ENCODE measurements at regions not wholly inside any gene's neighbourhood (a gene's known extent, or its start where the extent isn't known, plus 50 kb on each side); places are given as distances from the start of the nearest gene placed in this dataset.

DNA sequence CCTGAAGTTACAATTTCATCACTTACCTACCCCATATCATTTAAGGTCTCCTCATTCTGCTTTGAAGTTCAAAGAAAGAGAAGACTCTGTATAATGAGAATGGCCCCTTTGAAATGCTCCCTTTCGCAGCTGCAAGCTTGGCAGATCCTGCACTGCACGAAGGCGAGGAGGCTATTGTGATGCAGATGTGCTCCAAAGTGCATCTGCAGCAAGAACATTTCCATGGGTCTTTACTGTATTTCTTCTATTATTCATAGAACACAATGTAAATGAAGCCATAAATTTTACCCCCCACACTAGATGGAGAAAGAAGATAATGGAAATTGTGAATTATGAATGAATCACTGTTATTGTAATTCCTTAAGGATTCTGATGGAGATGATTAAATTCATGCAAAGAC, 178.7 kb downstream of the CHD9NB start:
- TF ChIP-seq, protein P1, sequence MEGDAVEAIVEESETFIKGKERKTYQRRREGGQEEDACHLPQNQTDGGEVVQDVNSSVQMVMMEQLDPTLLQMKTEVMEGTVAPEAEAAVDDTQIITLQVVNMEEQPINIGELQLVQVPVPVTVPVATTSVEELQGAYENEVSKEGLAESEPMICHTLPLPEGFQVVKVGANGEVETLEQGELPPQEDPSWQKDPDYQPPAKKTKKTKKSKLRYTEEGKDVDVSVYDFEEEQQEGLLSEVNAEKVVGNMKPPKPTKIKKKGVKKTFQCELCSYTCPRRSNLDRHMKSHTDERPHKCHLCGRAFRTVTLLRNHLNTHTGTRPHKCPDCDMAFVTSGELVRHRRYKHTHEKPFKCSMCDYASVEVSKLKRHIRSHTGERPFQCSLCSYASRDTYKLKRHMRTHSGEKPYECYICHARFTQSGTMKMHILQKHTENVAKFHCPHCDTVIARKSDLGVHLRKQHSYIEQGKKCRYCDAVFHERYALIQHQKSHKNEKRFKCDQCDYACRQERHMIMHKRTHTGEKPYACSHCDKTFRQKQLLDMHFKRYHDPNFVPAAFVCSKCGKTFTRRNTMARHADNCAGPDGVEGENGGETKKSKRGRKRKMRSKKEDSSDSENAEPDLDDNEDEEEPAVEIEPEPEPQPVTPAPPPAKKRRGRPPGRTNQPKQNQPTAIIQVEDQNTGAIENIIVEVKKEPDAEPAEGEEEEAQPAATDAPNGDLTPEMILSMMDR (IDR thresholded peaks at IDR 0.05; ENCODE audit: extremely low read depth, missing control alignments) = no peak
- DNase-seq (ENCODE audit: low spot score) = no peak

DNA sequence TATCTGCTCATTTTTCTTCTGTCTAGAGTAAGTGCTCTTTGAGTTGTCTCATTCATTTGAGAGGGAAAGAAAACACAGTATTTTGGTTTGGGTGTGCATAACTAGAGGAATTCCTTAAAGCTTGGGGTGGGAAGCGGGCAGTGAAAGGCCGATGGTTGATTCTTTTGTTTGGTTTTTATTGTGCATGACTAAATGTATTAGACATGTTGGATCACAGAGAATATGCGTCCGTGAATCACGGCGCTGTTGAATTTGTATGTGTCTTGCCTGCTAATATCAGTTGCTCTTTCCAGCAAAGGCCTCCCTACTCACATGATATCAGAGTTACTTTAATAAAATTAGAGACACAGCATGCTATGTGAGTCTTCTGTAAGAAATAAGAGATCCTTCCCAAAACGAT, 180.0 kb downstream of the CHD9NB start:
- DNase-seq (ENCODE audit: low spot score) = no peak
- TF ChIP-seq, protein P1 (IDR thresholded peaks at IDR 0.05; ENCODE audit: extremely low read depth, missing control alignments) = no peak

DNA sequence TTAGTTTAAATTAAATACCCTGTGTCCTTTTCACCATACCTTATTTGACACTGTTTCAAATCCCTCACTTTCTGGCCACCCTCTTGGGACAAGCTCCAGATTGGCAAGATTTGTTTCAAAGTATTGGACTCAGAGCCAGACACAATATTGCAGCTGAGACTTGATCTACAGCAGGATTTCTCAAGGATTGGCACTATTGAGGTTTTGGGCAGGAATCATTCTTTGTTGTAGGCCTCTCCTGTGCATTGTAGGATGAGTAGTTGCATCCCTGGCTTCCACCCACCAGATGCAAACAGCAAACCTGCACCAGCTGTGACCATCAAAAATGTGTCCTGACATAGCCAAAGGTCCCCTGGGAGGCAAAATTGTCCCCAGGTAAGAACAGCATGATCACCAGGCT, 181.2 kb downstream of the CHD9NB start:
- no peak for DNase-seq (ENCODE audit: low spot score)
- TF ChIP-seq, protein P1 (IDR thresholded peaks at IDR 0.05; ENCODE audit: extremely low read depth, missing control alignments) = no peak

DNA sequence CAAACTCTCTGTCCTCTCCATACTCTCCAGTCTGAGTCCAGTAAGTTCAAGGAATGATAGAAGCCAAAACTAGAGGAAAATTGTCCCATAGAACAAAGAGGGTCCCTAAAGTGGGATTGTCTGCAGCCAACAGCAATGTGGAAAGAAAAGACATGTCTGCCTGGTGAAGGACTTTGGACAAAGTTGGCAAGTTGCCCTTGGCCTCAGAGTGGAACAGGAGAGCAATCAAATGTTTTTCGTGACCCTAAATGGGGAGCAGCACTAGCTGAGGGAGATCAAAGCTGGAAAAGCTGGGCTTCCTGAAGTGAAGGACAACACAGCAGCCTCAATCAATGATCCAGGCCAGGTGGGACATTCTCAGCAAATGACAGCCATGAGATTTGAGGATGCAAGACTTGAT, 183.5 kb downstream of the CHD9NB start:
- no peak for DNase-seq (ENCODE audit: low spot score)
- TF ChIP-seq, protein P1 (IDR thresholded peaks at IDR 0.05; ENCODE audit: extremely low read depth, missing control alignments) = no peak

DNA sequence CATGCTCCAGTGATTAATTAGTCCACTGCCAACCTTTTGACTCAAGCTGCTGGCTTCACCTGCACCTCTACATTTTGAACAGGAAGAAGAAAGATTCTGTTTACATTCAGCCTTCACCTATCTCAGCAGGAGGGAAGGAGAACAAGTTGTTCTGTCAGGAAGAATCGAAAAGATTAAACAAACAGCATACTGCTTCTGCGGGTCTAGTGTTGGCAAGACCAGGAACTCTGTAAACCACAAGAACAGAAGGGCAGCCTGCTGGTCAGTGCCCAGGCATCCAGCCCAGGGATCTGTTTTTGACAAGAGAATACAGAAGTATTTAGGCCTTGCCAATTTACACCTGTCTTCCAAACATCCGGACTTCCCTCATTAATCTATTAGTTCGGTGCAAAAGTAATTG, 189.7 kb downstream of the CHD9NB start:
- TF ChIP-seq, protein P1 (IDR thresholded peaks at IDR 0.05; ENCODE audit: extremely low read depth, missing control alignments) = no peak
- DNase-seq (ENCODE audit: low spot score) = no peak

GRCh38 chr16:52861614-52862022, 191.1 kb downstream of the CHD9NB start:
- TF ChIP-seq, protein P1 (IDR thresholded peaks at IDR 0.05; ENCODE audit: extremely low read depth, missing control alignments) = no peak
- no peak for DNase-seq (ENCODE audit: low spot score)

- TF ChIP-seq, protein P1 (IDR thresholded peaks at IDR 0.05; ENCODE audit: extremely low read depth, missing control alignments) = no peak
Measured at GRCh38 chr16:52855463-52855862, 197.2 kb downstream of the CHD9NB start.

More at GRCh38 chr16:52855463-52855862, 197.2 kb downstream of the CHD9NB start:
- DNase-seq (ENCODE audit: low spot score) = no peak

Data from GM20000 (cell line).